Lower leg skin (tissue), 3 donors: ENCODE measurements at regions not wholly inside any gene's neighbourhood (a gene's known extent, or its start where the extent isn't known, plus 50 kb on each side); places are given as distances from the start of the nearest gene placed in this dataset.

Experiments used
- CTCF ChIP-seq, 3 donors: fragments of 450-650 bp; IDR thresholded peaks; one replicate each; pipeline ENCODE4 v1.5.1; 2016; ENCODE audit warnings: antibody characterized with exemption in 3 of 3, mild to moderate bottlenecking in 3 of 3, moderate library complexity in 2 of 3
- POLR2A ChIP-seq, 2 donors: fragments of 450-650 bp; IDR thresholded peaks; one replicate each; pipeline ENCODE4 v1.6.1; 2016 to 2017; ENCODE audit warnings: antibody characterized with exemption in 2 of 2, mild to moderate bottlenecking in 1 of 2, moderate library complexity in 1 of 2

- TF ChIP-seq POLR2A (IDR thresholded peaks at IDR 0.05) (no peak), CTCF (IDR thresholded peaks at IDR 0.05) (no peak)
Measured at GRCh38 chr16:79320956-79321355, 279.6 kb downstream of the MAF start.
